HL-60 (cell line): ENCODE measurements at regions not wholly inside any gene's neighbourhood (a gene's known extent, or its start where the extent isn't known, plus 50 kb on each side); places are given as distances from the start of the nearest gene placed in this dataset.
A peak's percentile ranks its signal among the peaks of the same experiment; 100 is the strongest.

Source experiments
- DNase-seq, 2 experiments: peaks; one replicate each; pipeline ENCODE4 v3.0.0-alpha.2; 2010 to 2020; ENCODE audit warnings: low read depth in 1 of 2, low spot score in 1 of 2
- H3K27ac ChIP-seq: fragments of 250-450 bp; sonication (Bioruptor Pico); replicated peaks from 2 replicates; pipeline ENCODE4 v1.5.1; 2020; ENCODE audit warnings: mild to moderate bottlenecking, moderate library complexity
- H3K27me3 ChIP-seq: fragments of 250-450 bp; sonication (Bioruptor Pico); 2 replicates; pipeline ENCODE4 v1.5.1; 2021; ENCODE audit warnings: mild to moderate bottlenecking, moderate library complexity; ENCODE audit not compliant: insufficient read depth, poor library complexity, severe bottlenecking
- H3K4me3 ChIP-seq: replicated peaks from 2 replicates; pipeline ENCODE4 v1.5.1; 2011; ENCODE audit warnings: mild to moderate bottlenecking, control low read depth, low read length; ENCODE audit not compliant: insufficient read depth
- CTCF ChIP-seq: IDR thresholded peaks from one replicate; pipeline ENCODE4 v1.5.1; 2011; ENCODE audit warnings: low read length, control low read depth, inconsistent platforms; ENCODE audit not compliant: insufficient read depth
- GABPA ChIP-seq: IDR thresholded peaks from 2 replicates; pipeline ENCODE4 v1.6.1; 2012; ENCODE audit warnings: low read depth
- POLR2AphosphoS5 ChIP-seq: IDR thresholded peaks from 2 replicates; pipeline ENCODE4 v1.6.1; 2012; ENCODE audit warnings: low read depth
- REST ChIP-seq: IDR thresholded peaks from 2 replicates; pipeline ENCODE4 v1.6.1; 2012; ENCODE audit warnings: low read depth; ENCODE audit not compliant: insufficient replicate concordance
- SPI1 ChIP-seq: IDR thresholded peaks from 2 replicates; pipeline ENCODE4 v1.6.1; 2012; ENCODE audit warnings: low read depth, mild to moderate bottlenecking, borderline replicate concordance

GRCh38 chr5:173747876-173748275 is 131.4 kb upstream of the BOD1 start:
- no peaks in the 10 kb centered on the region for H3K27me3 ChIP-seq
- no peak overlapping the region for H3K27ac ChIP-seq
- no peak for DNase-seq
- TF ChIP-seq GABPA, result no peak
- no peak for TF ChIP-seq REST
- no peak for TF ChIP-seq CTCF
- TF ChIP-seq POLR2AphosphoS5, result no peak
- no peak for TF ChIP-seq SPI1
- H3K4me3 ChIP-seq, result no peak overlapping the region

- DNase-seq, result peak in 1 of 2 experiments; percentile 16
- TF ChIP-seq REST (no peak), SPI1 (no peak), POLR2AphosphoS5 (no peak)
- Histone ChIP-seq H3K27ac (no peak overlapping the region), H3K4me3 (no peak overlapping the region), H3K27me3 (no peaks in the 10 kb centered on the region)
These were observed 134.3 kb upstream of the BOD1 start for GRCh38 chr5:173750538-173751265.

GRCh38 chr5:173751266-173751600 is 134.8 kb upstream of the BOD1 start:
- Histone ChIP-seq H3K27ac (no peak overlapping the region), H3K4me3 (no peak overlapping the region), H3K27me3 (no peaks in the 10 kb centered on the region)
- TF ChIP-seq POLR2AphosphoS5 (no peak), REST (no peak), CTCF (no peak), SPI1 (no peak), GABPA (no peak)
- no peak for DNase-seq
